Ascending aorta (tissue), 2 donors: ENCODE measurements at regions not wholly inside any gene's neighbourhood (a gene's known extent, or its start where the extent isn't known, plus 50 kb on each side); places are given as distances from the start of the nearest gene placed in this dataset.

ENCODE experiments used
- DNase-seq, 2 donors: peaks; one replicate each; pipeline ENCODE4 v3.0.0-alpha.2; 2019; ENCODE audit warnings: low spot score in 2 of 2
- H3K27ac ChIP-seq, 2 donors: fragments of 200-600 bp; sonication (generic); one replicate each; pipeline ENCODE4 v1.5.1; 2016 to 2017; ENCODE audit warnings: mild to moderate bottlenecking in 1 of 2
- H3K27me3 ChIP-seq: fragments of 200-600 bp; sonication (generic); one replicate; pipeline ENCODE4 v1.5.1; 2017
- H3K36me3 ChIP-seq, 2 donors: fragments of 200-600 bp; sonication (generic); one replicate each; pipeline ENCODE4 v1.5.1; 2016
- H3K4me1 ChIP-seq, 2 donors: fragments of 200-600 bp; sonication (generic); one replicate each; pipeline ENCODE4 v1.5.1; 2016 to 2017; ENCODE audit warnings: mild to moderate bottlenecking in 1 of 2
- H3K4me3 ChIP-seq, 2 donors: fragments of 200-600 bp; sonication (generic); one replicate each; pipeline ENCODE4 v1.5.1; 2016 to 2017; ENCODE audit warnings: mild to moderate bottlenecking in 1 of 2
- H3K9me3 ChIP-seq, 2 donors: fragments of 200-600 bp; sonication (generic); one replicate each; pipeline ENCODE4 v1.5.1; 2016
- intact Hi-C: fragments of 100-400 bp; cut with DNase I; formaldehyde crosslinking; loops from one replicate; pipeline ENCODE4 v1.15.1; 2023
- TF ChIP-seq, protein P1 (sequence below), 3 experiments: fragments of 200-600 bp in 2 of 3; fragments of 450-650 bp in 1 of 3; sonication (generic) in 2 of 3; IDR thresholded peaks; one replicate each; pipeline ENCODE4 v1.5.1; 2016 to 2019; ENCODE audit warnings: antibody characterized with exemption in 3 of 3, mild to moderate bottlenecking in 1 of 3, moderate library complexity in 1 of 3

DNA sequence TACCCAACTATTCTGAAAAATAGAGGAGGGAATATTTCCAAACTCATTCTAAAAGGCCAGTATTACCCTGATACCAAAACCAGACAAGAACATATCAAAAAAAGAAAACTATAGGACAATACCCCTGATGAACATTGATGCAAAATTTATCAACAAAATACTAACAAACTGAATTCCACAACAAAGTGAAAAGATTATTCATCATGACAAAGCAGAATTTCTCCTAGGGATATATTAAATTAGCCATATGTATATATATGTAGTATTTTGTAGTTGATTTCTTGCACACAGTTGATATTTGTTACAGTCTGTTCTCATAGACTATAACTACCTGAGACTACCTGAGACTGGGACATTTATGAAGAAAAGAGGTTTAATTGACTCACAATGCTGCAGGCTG, 495.0 kb upstream of the SPRY2 start:
- Histone ChIP-seq H3K4me1 (no peaks in the 10 kb centered on the region), H3K27me3 (no peaks in the 10 kb centered on the region), H3K27ac (no peak overlapping the region), H3K4me3 (no peak overlapping the region), H3K9me3 (peaks cover 0 to 17% of the 10 kb centered on the region in 2 donors), H3K36me3 (no peaks in the 10 kb centered on the region)
- intact Hi-C loops: no loop called here
- no peak for DNase-seq
- TF ChIP-seq, protein P1, sequence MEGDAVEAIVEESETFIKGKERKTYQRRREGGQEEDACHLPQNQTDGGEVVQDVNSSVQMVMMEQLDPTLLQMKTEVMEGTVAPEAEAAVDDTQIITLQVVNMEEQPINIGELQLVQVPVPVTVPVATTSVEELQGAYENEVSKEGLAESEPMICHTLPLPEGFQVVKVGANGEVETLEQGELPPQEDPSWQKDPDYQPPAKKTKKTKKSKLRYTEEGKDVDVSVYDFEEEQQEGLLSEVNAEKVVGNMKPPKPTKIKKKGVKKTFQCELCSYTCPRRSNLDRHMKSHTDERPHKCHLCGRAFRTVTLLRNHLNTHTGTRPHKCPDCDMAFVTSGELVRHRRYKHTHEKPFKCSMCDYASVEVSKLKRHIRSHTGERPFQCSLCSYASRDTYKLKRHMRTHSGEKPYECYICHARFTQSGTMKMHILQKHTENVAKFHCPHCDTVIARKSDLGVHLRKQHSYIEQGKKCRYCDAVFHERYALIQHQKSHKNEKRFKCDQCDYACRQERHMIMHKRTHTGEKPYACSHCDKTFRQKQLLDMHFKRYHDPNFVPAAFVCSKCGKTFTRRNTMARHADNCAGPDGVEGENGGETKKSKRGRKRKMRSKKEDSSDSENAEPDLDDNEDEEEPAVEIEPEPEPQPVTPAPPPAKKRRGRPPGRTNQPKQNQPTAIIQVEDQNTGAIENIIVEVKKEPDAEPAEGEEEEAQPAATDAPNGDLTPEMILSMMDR (IDR thresholded peaks at IDR 0.05): no peak

DNA sequence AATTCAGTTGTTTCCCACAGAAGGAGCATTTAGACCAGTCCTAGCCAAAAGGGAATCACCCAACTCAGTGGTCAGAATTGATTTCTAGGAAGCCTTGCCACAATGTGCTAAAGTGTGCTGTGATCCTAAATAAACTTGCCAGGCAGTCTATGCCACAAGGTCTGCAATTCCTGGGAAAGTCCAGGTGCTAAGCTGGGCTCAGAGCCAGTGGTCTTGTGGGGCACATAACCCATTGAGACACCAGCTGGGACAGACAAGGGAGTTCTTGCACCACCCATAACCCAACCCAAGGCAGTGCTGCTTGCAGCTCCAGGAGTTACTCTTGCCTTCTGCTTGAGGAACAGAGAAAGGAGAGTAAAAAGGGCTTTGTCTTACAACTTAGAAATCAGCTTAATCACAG, 489.5 kb upstream of the SPRY2 start:
- intact Hi-C loops: no loop called here

DNA sequence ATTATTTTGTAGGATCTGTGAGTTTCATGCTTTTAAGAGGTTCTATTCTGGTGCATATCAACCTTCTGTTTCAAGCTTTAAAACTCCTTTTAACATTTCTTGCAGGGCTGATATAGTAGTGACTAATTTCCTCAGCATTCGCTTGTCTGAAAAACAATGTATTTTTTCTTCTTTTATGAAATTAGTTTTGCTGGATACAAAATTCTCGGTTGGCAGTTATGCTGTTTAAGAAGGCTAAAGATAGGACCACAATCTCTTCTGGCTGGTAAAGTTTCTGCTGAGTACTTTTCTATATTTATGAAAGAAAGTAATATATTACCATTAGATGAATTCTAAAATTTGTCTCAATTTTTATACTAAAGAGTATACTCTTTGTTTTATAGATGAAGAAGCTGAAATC, 487.8 kb upstream of the SPRY2 start:
- TF ChIP-seq, protein P1 (IDR thresholded peaks at IDR 0.05): no peak
- intact Hi-C loops: no loop called here
- Histone ChIP-seq H3K9me3 (peaks cover 0 to 24% of the 10 kb centered on the region in 2 donors), H3K36me3 (no peaks in the 10 kb centered on the region), H3K27ac (no peak overlapping the region), H3K4me3 (no peak overlapping the region), H3K4me1 (no peaks in the 10 kb centered on the region), H3K27me3 (no peaks in the 10 kb centered on the region)
- DNase-seq: no peak

More for the DNA sequence above, 489.5 kb upstream of the SPRY2 start:
- Histone ChIP-seq H3K4me3 (no peak overlapping the region), H3K9me3 (peaks cover 0 to 40% of the 10 kb centered on the region in 2 donors), H3K36me3 (no peaks in the 10 kb centered on the region), H3K4me1 (no peaks in the 10 kb centered on the region), H3K27ac (no peak overlapping the region), H3K27me3 (no peaks in the 10 kb centered on the region)
- DNase-seq: no peak
- TF ChIP-seq, protein P1 (IDR thresholded peaks at IDR 0.05): no peak

- no peak overlapping the region for H3K4me3 ChIP-seq
- intact Hi-C loops: no loop called here
- no peaks in the 10 kb centered on the region for H3K36me3 ChIP-seq
- TF ChIP-seq, protein P1 (IDR thresholded peaks at IDR 0.05): no peak
- H3K4me1 ChIP-seq: no peaks in the 10 kb centered on the region
- H3K27me3 ChIP-seq: no peaks in the 10 kb centered on the region
- no peak for DNase-seq
- peaks cover 0 to 23% of the 10 kb centered on the region in 2 donors for H3K9me3 ChIP-seq
- H3K27ac ChIP-seq: no peak overlapping the region
Measured at GRCh38 chr13:80825276-80825675, 484.4 kb upstream of the SPRY2 start.

DNA sequence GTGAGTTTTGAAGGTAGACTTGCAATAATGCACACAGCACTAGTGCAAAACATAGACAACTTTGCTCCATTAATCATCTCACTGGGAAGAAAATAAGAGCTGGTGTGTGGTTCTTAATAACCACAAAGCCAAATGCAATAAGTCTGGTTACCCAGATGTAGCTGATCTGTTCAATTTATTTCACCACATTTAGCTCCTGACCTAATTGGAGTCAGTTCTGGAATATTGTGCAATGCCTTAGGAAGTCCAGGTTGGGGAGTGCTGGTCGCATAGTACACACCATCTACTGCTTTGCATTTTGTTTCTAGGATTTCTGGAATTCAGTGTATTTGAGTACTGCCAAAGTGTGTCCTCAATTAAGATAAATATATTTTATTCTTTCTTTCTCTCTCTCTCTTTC, 483.3 kb upstream of the SPRY2 start:
- Histone ChIP-seq H3K27me3 (no peaks in the 10 kb centered on the region), H3K36me3 (no peaks in the 10 kb centered on the region), H3K4me3 (no peak overlapping the region), H3K4me1 (no peaks in the 10 kb centered on the region), H3K9me3 (peaks cover 0 to 16% of the 10 kb centered on the region in 2 donors), H3K27ac (no peak overlapping the region)
- TF ChIP-seq, protein P1 (IDR thresholded peaks at IDR 0.05): no peak
- intact Hi-C loops: no loop called here
- DNase-seq: no peak

DNA sequence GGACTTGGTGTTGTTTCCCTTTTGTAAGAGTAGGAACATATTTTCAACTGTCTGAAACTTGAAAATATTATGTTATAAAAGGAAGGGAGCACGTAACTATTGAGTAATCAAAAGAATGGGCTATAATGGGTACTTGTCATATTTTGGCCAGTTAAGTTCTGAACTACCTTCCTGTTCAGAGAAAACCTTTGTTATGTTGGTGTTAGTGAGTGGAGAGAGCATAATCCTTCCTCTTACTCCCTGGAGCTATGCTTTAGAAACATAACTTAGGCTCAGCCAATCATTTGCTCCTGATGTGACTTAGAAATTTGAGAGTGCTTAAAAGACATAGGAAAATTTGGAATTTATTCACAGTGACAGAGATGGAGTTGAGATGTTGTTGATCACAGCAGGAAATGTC, 482.5 kb upstream of the SPRY2 start:
- TF ChIP-seq, protein P1 (IDR thresholded peaks at IDR 0.05): no peak
- H3K36me3 ChIP-seq: no peaks in the 10 kb centered on the region
- H3K4me3 ChIP-seq: no peak overlapping the region
- H3K27me3 ChIP-seq: no peaks in the 10 kb centered on the region
- H3K9me3 ChIP-seq: peaks cover 0 to 14% of the 10 kb centered on the region in 2 donors
- H3K27ac ChIP-seq: no peak overlapping the region
- no peaks in the 10 kb centered on the region for H3K4me1 ChIP-seq
- no peak for DNase-seq
- intact Hi-C loops: no loop called here
